Nephron progenitor cell (in vitro differentiated cells): ENCODE measurements at regions not wholly inside any gene's neighbourhood (a gene's known extent, or its start where the extent isn't known, plus 50 kb on each side); places are given as distances from the start of the nearest gene placed in this dataset.

Experiments
- DNase-seq: peaks from one replicate; pipeline ENCODE4 v3.0.0; 2021
- H3K27ac Mint-ChIP-seq: 2 replicates; pipeline ENCODE4 v1.8.0; 2021; ENCODE audit warnings: mild to moderate bottlenecking, moderate library complexity, mixed read lengths
- H3K27me3 Mint-ChIP-seq: 2 replicates; pipeline ENCODE4 v1.8.0; 2021; ENCODE audit warnings: mild to moderate bottlenecking, low read depth, mixed read lengths; ENCODE audit not compliant: poor library complexity
- H3K36me3 Mint-ChIP-seq: 2 replicates; pipeline ENCODE4 v1.8.0; 2021; ENCODE audit warnings: low read depth, mixed read lengths
- H3K4me1 Mint-ChIP-seq: 2 replicates; pipeline ENCODE4 v1.8.0; 2021; ENCODE audit warnings: mixed read lengths
- H3K4me3 Mint-ChIP-seq: 2 replicates; pipeline ENCODE4 v1.8.0; 2021; ENCODE audit warnings: mild to moderate bottlenecking, moderate library complexity, mixed read lengths
- H3K9me3 Mint-ChIP-seq: 2 replicates; pipeline ENCODE4 v1.8.0; 2021; ENCODE audit warnings: mild to moderate bottlenecking, moderate library complexity, mixed read lengths
- CTCF ChIP-seq: fragments of 200-600 bp; sonication (generic); IDR thresholded peaks from 2 replicates; pipeline ENCODE4 v1.5.0; 2021; ENCODE audit warnings: antibody characterized with exemption

- no peak overlapping the region for H3K27ac Mint-ChIP-seq
- H3K36me3 Mint-ChIP-seq, result no peaks in the 10 kb centered on the region
- no peak overlapping the region for H3K4me3 Mint-ChIP-seq
- H3K9me3 Mint-ChIP-seq, result peaks cover 8% of the 10 kb centered on the region
- peaks cover 25% of the 10 kb centered on the region for H3K4me1 Mint-ChIP-seq
- DNase-seq, result no peak
- peaks cover 4% of the 10 kb centered on the region for H3K27me3 Mint-ChIP-seq
- TF ChIP-seq CTCF, result no peak
Measured at GRCh38 chr10:121281576-121281975, 316.7 kb downstream of the FGFR2 start.

DNA sequence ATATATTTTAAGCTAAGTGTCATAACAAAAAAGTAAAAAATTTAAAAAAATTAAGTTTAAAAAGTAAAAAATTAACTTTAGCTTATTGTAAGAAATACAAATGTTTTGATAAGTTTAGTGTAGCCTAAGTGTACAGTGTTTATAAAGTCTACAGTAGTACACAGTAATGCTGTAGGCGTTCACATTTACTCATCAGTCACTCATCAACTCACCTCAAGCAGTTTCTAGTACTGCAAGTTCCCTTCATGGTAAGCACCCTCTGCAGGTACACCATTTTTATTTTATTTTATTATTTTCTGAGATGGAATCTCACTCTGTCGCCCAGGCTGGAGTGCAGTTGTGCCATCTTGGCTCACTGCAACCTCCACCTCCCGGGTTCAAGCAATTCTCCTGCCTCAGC lies 316.0 kb downstream of the FGFR2 start:
- DNase-seq, result no peak
- no peak overlapping the region for H3K4me3 Mint-ChIP-seq
- H3K4me1 Mint-ChIP-seq, result peaks cover 27% of the 10 kb centered on the region
- no peak for TF ChIP-seq CTCF
- H3K27ac Mint-ChIP-seq, result no peak overlapping the region
- no peaks in the 10 kb centered on the region for H3K36me3 Mint-ChIP-seq
- H3K9me3 Mint-ChIP-seq, result peaks cover 8% of the 10 kb centered on the region
- H3K27me3 Mint-ChIP-seq, result peaks cover 4% of the 10 kb centered on the region

- TF ChIP-seq CTCF, result no peak
Measured at GRCh38 chr10:121282797-121283515, 315.3 kb downstream of the FGFR2 start.

GRCh38 chr10:121284936-121285335 lies 313.3 kb downstream of the FGFR2 start:
- Mint-ChIP-seq H3K36me3 (no peaks in the 10 kb centered on the region), H3K4me3 (peak overlapping the region; percentile 5), H3K27me3 (no peaks in the 10 kb centered on the region), H3K4me1 (peaks cover 53% of the 10 kb centered on the region), H3K27ac (no peak overlapping the region), H3K9me3 (no peaks in the 10 kb centered on the region)
- DNase-seq, result no peak
- no peak for TF ChIP-seq CTCF

More at GRCh38 chr10:121282797-121283515, 315.3 kb downstream of the FGFR2 start:
- Mint-ChIP-seq H3K36me3 (no peaks in the 10 kb centered on the region), H3K9me3 (peaks cover 4% of the 10 kb centered on the region), H3K27ac (no peak overlapping the region), H3K4me1 (peaks cover 33% of the 10 kb centered on the region), H3K27me3 (peaks cover 4% of the 10 kb centered on the region), H3K4me3 (no peak overlapping the region)
- DNase-seq, result no peak

GRCh38 chr10:121285406-121286196 lies 312.6 kb downstream of the FGFR2 start:
- H3K4me3 Mint-ChIP-seq, result no peak overlapping the region
- no peak for DNase-seq
- TF ChIP-seq CTCF, result no peak
- no peaks in the 10 kb centered on the region for H3K9me3 Mint-ChIP-seq
- peaks cover 54% of the 10 kb centered on the region for H3K4me1 Mint-ChIP-seq
- H3K27ac Mint-ChIP-seq, result no peak overlapping the region
- H3K27me3 Mint-ChIP-seq, result no peaks in the 10 kb centered on the region
- H3K36me3 Mint-ChIP-seq, result no peaks in the 10 kb centered on the region
